ENCODE measurements at regions not wholly inside any gene's neighbourhood (a gene's known extent, or its start where the extent isn't known, plus 50 kb on each side); places are given as distances from the start of the nearest gene placed in this dataset.

- intact Hi-C loops (cut with DNase I), result no loop called here
- H3K4me1 ChIP-seq (ENCODE audit: control insufficient read depth, insufficient read depth, low read length), result no peaks in the 10 kb centered on the region
These were observed 135.5 kb downstream of the CEMIP2 start for GRCh38 chr9:71632776-71633175.

GRCh38 chr9:71630377-71630995, 137.8 kb downstream of the CEMIP2 start:
- Histone ChIP-seq H3K27ac (ENCODE audit: low read length) (no peak overlapping the region), H3K9me3 (ENCODE audit: control insufficient read depth, low read length) (no peaks in the 10 kb centered on the region), H3K4me1 (ENCODE audit: control insufficient read depth, insufficient read depth, low read length) (no peaks in the 10 kb centered on the region), H3K27me3 (ENCODE audit: control insufficient read depth, insufficient read depth) (no peaks in the 10 kb centered on the region), H3K4me3 (ENCODE audit: low read length) (no peak overlapping the region)
- ATAC-seq (peak; percentile 85 to 95), DNase-seq (no peak)
- WGBS, result 46% methylated on average over 3 of the region's 3 CpGs
- intact Hi-C loops (cut with DNase I), result no loop called here

More at GRCh38 chr9:71632776-71633175, 135.5 kb downstream of the CEMIP2 start:
- ATAC-seq (no peak), DNase-seq (no peak)
- Histone ChIP-seq H3K27me3 (ENCODE audit: control insufficient read depth, insufficient read depth) (no peaks in the 10 kb centered on the region), H3K9me3 (ENCODE audit: control insufficient read depth, low read length) (no peaks in the 10 kb centered on the region), H3K4me3 (ENCODE audit: low read length) (no peak overlapping the region), H3K27ac (ENCODE audit: low read length) (no peak overlapping the region)
- WGBS, result 87% methylated on average over 5 of the region's 5 CpGs

GRCh38 chr9:71629578-71630215, 138.6 kb downstream of the CEMIP2 start:
- Histone ChIP-seq H3K4me3 (ENCODE audit: low read length) (no peak overlapping the region), H3K4me1 (ENCODE audit: control insufficient read depth, insufficient read depth, low read length) (no peaks in the 10 kb centered on the region), H3K27ac (ENCODE audit: low read length) (no peak overlapping the region), H3K9me3 (ENCODE audit: control insufficient read depth, low read length) (no peaks in the 10 kb centered on the region), H3K27me3 (ENCODE audit: control insufficient read depth, insufficient read depth) (no peaks in the 10 kb centered on the region)
- intact Hi-C loops (cut with DNase I), result no loop called here
- ATAC-seq (peak in 1 of 2 donors; percentile 73), DNase-seq (no peak)
- WGBS, result 28% methylated on average over 3 of the region's 3 CpGs

GRCh38 chr9:71628247-71628646, 140.1 kb downstream of the CEMIP2 start:
- Histone ChIP-seq H3K27me3 (ENCODE audit: control insufficient read depth, insufficient read depth) (no peaks in the 10 kb centered on the region), H3K27ac (ENCODE audit: low read length) (no peak overlapping the region), H3K4me1 (ENCODE audit: control insufficient read depth, insufficient read depth, low read length) (no peaks in the 10 kb centered on the region), H3K9me3 (ENCODE audit: control insufficient read depth, low read length) (no peaks in the 10 kb centered on the region), H3K4me3 (ENCODE audit: low read length) (no peak overlapping the region)
- intact Hi-C loops (cut with DNase I), result no loop called here
- DNase-seq (no peak), ATAC-seq (no peak)
- 92% methylated on average over 3 of the region's 3 CpGs for WGBS

GRCh38 chr9:71627537-71627936, 140.8 kb downstream of the CEMIP2 start:
- no peaks in the 10 kb centered on the region for H3K27me3 ChIP-seq (ENCODE audit: control insufficient read depth, insufficient read depth)
- ATAC-seq, result no peak
- WGBS, result 45% methylated on average over 1 of the region's 1 CpG
- no peak for DNase-seq
- H3K4me3 ChIP-seq (ENCODE audit: low read length), result no peak overlapping the region
- intact Hi-C loops (cut with DNase I), result no loop called here
- no peaks in the 10 kb centered on the region for H3K4me1 ChIP-seq (ENCODE audit: control insufficient read depth, insufficient read depth, low read length)
- H3K9me3 ChIP-seq (ENCODE audit: control insufficient read depth, low read length), result no peaks in the 10 kb centered on the region
- H3K27ac ChIP-seq (ENCODE audit: low read length), result no peak overlapping the region

- DNase-seq, result no peak
- no peaks in the 10 kb centered on the region for H3K9me3 ChIP-seq (ENCODE audit: control insufficient read depth, low read length)
- no peaks in the 10 kb centered on the region for H3K4me1 ChIP-seq (ENCODE audit: control insufficient read depth, insufficient read depth, low read length)
- WGBS, result 96% methylated on average over 1 of the region's 1 CpG
- ATAC-seq, result no peak
- intact Hi-C loops (cut with DNase I), result no loop called here
- H3K27me3 ChIP-seq (ENCODE audit: control insufficient read depth, insufficient read depth), result no peaks in the 10 kb centered on the region
- H3K27ac ChIP-seq (ENCODE audit: low read length), result no peak overlapping the region
- no peak overlapping the region for H3K4me3 ChIP-seq (ENCODE audit: low read length)
These were observed 141.9 kb downstream of the CEMIP2 start for GRCh38 chr9:71626395-71626794.

GRCh38 chr9:71624728-71625127, 143.6 kb downstream of the CEMIP2 start:
- DNase-seq (no peak), ATAC-seq (no peak)
- intact Hi-C loops (cut with DNase I), result no loop called here
- Histone ChIP-seq H3K27ac (ENCODE audit: low read length) (no peak overlapping the region), H3K27me3 (ENCODE audit: control insufficient read depth, insufficient read depth) (no peaks in the 10 kb centered on the region), H3K9me3 (ENCODE audit: control insufficient read depth, low read length) (no peaks in the 10 kb centered on the region), H3K4me3 (ENCODE audit: low read length) (no peak overlapping the region), H3K4me1 (ENCODE audit: control insufficient read depth, insufficient read depth, low read length) (no peaks in the 10 kb centered on the region)
- WGBS, result 92% methylated on average over 3 of the region's 3 CpGs

- 73% methylated on average over 1 of the region's 1 CpG for WGBS
- H3K27me3 ChIP-seq (ENCODE audit: control insufficient read depth, insufficient read depth), result no peaks in the 10 kb centered on the region
- no peak overlapping the region for H3K27ac ChIP-seq (ENCODE audit: low read length)
- DNase-seq, result no peak
- intact Hi-C loops (cut with DNase I), result loop anchor here in 1 of 4 donors (2.0 kb wide), 1 partner anchor 14 kb away; no protein-coding TSS in a partner anchor
- ATAC-seq, result no peak
- no peaks in the 10 kb centered on the region for H3K4me1 ChIP-seq (ENCODE audit: control insufficient read depth, insufficient read depth, low read length)
- no peaks in the 10 kb centered on the region for H3K9me3 ChIP-seq (ENCODE audit: control insufficient read depth, low read length)
- no peak overlapping the region for H3K4me3 ChIP-seq (ENCODE audit: low read length)
These were observed 147.6 kb downstream of the CEMIP2 start for GRCh38 chr9:71620746-71621145.

- intact Hi-C loops (cut with DNase I), result loop anchor here in 1 of 4 donors (2.0 kb wide), 1 partner anchor 14 kb away; no protein-coding TSS in a partner anchor
- Histone ChIP-seq H3K4me1 (ENCODE audit: control insufficient read depth, insufficient read depth, low read length) (no peaks in the 10 kb centered on the region), H3K4me3 (ENCODE audit: low read length) (no peak overlapping the region), H3K9me3 (ENCODE audit: control insufficient read depth, low read length) (no peaks in the 10 kb centered on the region), H3K27me3 (ENCODE audit: control insufficient read depth, insufficient read depth) (no peaks in the 10 kb centered on the region), H3K27ac (ENCODE audit: low read length) (no peak overlapping the region)
- ATAC-seq, result no peak
- 63% methylated on average over 2 of the region's 2 CpGs for WGBS
- DNase-seq, result no peak
These were observed 148.0 kb downstream of the CEMIP2 start for GRCh38 chr9:71620331-71620730.

GRCh38 chr9:71619926-71620325, 148.4 kb downstream of the CEMIP2 start:
- H3K27me3 ChIP-seq (ENCODE audit: control insufficient read depth, insufficient read depth), result no peaks in the 10 kb centered on the region
- intact Hi-C loops (cut with DNase I), result loop anchor here in 1 of 4 donors (2.0 to 5.0 kb wide), 2 partner anchors 13 to 132 kb away; no protein-coding TSS in a partner anchor
- no peaks in the 10 kb centered on the region for H3K9me3 ChIP-seq (ENCODE audit: control insufficient read depth, low read length)
- no peak overlapping the region for H3K27ac ChIP-seq (ENCODE audit: low read length)
- H3K4me1 ChIP-seq (ENCODE audit: control insufficient read depth, insufficient read depth, low read length), result no peaks in the 10 kb centered on the region
- WGBS, result 91% methylated on average over 2 of the region's 2 CpGs
- H3K4me3 ChIP-seq (ENCODE audit: low read length), result no peak overlapping the region
- no peak for DNase-seq
- no peak for ATAC-seq

- no peaks in the 10 kb centered on the region for H3K4me1 ChIP-seq (ENCODE audit: control insufficient read depth, insufficient read depth, low read length)
- DNase-seq (no peak), ATAC-seq (no peak)
- intact Hi-C loops (cut with DNase I), result loop anchor here in 1 of 4 donors (5.0 kb wide), 1 partner anchor 138 kb away; no protein-coding TSS in a partner anchor
- H3K9me3 ChIP-seq (ENCODE audit: control insufficient read depth, low read length), result no peaks in the 10 kb centered on the region
- WGBS, result 75% methylated on average over 3 of the region's 3 CpGs
- no peak overlapping the region for H3K4me3 ChIP-seq (ENCODE audit: low read length)
- H3K27me3 ChIP-seq (ENCODE audit: control insufficient read depth, insufficient read depth), result no peaks in the 10 kb centered on the region
- no peak overlapping the region for H3K27ac ChIP-seq (ENCODE audit: low read length)
These were observed 153.8 kb downstream of the CEMIP2 start for GRCh38 chr9:71614409-71615010.

Data from right cardiac atrium (tissue), 5 donors.